ENCODE measurements at regions not wholly inside any gene's neighbourhood (a gene's known extent, or its start where the extent isn't known, plus 50 kb on each side); places are given as distances from the start of the nearest gene placed in this dataset.
"Not testable (repeated sequence)": the region's sequence is repeated elsewhere in the genome, so short reads cannot be mapped to it uniquely, and the experiment has no call there.

DNA sequence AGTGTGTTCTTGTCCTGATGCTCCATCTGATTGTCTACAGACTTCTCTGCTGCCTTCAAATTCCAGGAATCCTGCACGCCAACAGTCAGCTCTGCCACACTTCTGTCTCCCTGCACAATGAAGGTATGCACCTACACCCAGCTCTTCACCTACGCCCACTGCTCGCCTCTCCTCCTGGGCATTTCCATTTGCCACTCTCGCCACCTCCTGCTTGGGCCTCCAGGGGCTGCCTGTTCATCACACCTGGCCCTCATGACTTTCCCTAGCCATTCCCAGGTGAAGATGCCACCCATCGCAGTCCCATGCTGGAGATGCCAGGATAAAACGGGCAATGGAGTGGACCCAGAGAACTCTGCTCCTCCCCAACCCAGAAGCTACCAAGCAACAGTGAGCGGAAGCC, 96.5 kb upstream of the ATP1A1 start:
- Histone ChIP-seq H3K36me3 (no peaks in the 10 kb centered on the region), H3K9me3 (peaks cover 3% of the 10 kb centered on the region; the same call in 1 of the 2 replicates), H3K27me3 (peaks cover 2% of the 10 kb centered on the region; the same call in 1 of the 2 replicates), H3K4me3 (no peak overlapping the region)
- no peak for DNase-seq

DNA sequence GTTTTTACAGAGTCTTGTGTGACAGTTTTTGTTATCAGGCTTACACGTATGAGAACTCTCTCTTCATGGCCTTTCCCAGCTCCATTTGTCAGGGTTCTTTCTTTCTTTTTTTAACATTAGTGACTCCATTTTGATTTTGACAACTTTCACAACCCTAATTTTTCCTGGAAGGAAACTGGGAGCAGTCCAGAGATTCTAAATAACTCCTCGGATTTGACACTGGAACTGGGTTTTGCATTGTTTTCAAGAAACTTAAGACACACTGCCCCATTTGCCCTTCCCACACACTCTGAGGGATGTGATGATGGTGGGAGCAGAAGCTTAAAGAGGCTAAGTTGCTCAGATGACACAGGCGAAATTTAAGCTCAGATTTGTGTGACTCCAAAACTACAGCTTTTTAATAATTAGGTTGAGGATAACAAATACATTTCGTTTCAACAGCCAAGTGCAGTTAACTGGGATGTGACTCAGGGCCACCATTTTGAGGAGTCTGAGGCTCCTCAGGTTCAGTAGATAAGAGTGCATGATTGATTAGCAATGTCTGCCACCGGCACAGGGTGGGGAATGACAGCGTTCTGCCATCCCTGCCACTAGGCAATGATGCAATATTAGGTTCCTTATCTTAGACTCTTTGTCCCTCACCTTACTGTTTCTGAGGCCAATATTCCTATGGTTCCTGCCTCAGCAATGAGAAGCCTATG, 95.1 kb upstream of the ATP1A1 start:
- no peak for DNase-seq

DNA sequence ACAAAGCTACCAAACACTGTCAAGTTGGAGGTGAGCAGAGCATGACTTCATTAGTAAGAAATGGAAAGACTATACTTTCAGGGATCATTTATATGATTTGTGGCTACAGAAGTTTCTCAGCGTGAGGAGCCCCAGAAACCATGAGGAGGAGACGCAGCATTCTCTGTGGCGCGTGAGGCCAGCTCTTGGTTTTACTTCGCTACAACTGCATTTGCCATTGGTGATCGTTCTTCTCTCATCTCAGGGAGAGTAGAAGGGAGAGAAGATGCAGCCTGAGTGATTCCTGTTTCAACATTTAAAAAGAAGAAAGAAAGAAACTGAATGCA, 94.5 kb upstream of the ATP1A1 start:
- H3K9me3 ChIP-seq = peaks cover 3% of the 10 kb centered on the region; the same call in 1 of the 2 replicates
- no peak overlapping the region for H3K4me3 ChIP-seq
- H3K36me3 ChIP-seq = no peaks in the 10 kb centered on the region
- peaks cover 2% of the 10 kb centered on the region; the same call in 1 of the 2 replicates for H3K27me3 ChIP-seq
- no peak for DNase-seq

More for the DNA sequence above, 95.1 kb upstream of the ATP1A1 start:
- Histone ChIP-seq H3K9me3 (peaks cover 3% of the 10 kb centered on the region; the same call in 1 of the 2 replicates), H3K4me3 (no peak overlapping the region), H3K27me3 (peaks cover 2% of the 10 kb centered on the region; the same call in 1 of the 2 replicates), H3K36me3 (no peaks in the 10 kb centered on the region)

DNA sequence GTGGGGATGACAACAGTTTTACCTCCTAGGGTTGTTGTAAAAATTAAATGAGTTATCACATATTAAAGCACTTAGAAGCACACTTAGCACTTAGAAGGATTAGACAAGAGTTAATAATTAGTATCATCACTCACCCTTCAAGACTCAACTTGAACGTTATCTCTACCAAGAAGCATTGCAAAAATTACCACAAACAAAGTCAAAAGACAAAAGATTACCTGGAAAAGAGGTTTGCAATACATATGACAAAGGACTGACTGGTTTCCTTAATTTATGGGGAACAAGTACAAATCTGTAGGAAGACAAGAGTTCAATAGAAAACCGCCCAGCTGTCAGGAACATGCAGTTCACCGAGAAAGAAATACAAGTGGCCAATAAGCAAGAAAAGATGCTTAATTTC, 93.3 kb upstream of the ATP1A1 start:
- no peak for DNase-seq
- no peak overlapping the region for H3K4me3 ChIP-seq
- peaks cover 3% of the 10 kb centered on the region; the same call in 1 of the 2 replicates for H3K9me3 ChIP-seq

DNA sequence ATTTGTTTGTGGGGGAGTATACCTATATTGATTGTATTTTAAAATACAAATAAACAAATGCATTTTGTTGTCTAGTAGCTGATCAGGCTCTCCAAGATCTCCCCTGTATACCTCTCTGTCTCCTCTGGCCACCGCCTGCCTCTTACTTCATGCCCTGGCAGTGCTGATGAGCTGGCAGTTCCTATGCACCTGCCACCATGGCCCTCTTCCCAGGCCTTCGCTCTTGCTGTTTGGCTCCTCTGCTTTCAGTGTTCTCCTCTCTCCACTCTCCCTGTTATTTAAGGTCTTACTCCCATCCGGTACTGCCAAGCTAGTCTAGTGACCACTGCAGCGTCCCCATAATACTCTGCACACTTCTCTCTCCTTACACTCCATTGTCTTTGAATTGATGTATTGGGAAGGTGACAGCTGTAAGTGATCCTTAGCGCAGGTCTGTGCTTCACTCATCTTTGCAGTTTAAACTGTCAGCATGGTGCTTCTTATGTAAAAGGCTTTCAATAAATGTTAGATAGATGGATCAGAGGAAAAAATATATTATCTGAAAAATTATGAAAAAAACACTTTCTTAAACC, 88.1 kb upstream of the ATP1A1 start:
- Histone ChIP-seq H3K36me3 (no peaks in the 10 kb centered on the region), H3K27me3 (no peaks in the 10 kb centered on the region), H3K9me3 (peaks cover 3% of the 10 kb centered on the region; the same call in 1 of the 2 replicates), H3K4me3 (no peak overlapping the region)
- DNase-seq = no peak

More for the DNA sequence above, 93.3 kb upstream of the ATP1A1 start:
- Histone ChIP-seq H3K36me3 (no peaks in the 10 kb centered on the region), H3K27me3 (peaks cover 2% of the 10 kb centered on the region; the same call in 1 of the 2 replicates)

DNA sequence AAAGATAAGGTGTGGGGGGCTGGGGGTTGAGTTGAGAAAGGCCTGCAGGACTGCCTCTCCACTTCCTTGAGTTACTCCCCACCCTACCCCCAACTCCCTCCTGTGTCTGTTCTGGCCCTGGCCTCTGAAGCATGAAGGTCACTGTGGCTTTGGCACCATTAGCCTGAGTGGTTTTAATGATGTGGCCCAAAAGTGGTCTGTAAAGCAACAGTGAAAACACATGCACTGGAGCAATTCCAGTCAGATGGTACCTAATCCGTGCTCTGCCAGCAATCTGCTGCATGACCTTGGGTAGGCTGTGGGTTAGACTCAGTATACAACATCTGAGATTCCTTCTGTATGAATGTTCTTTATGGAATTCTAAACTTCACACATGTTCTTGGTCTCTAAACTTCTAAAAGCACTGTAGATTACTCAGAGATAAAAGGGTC, 86.5 kb upstream of the ATP1A1 start:
- no peak overlapping the region for H3K4me3 ChIP-seq
- H3K9me3 ChIP-seq = peaks cover under 1% of the 10 kb centered on the region; the same call in 1 of the 2 replicates
- DNase-seq = peak; percentile 75
- H3K27me3 ChIP-seq = no peaks in the 10 kb centered on the region
- H3K36me3 ChIP-seq = no peaks in the 10 kb centered on the region

DNA sequence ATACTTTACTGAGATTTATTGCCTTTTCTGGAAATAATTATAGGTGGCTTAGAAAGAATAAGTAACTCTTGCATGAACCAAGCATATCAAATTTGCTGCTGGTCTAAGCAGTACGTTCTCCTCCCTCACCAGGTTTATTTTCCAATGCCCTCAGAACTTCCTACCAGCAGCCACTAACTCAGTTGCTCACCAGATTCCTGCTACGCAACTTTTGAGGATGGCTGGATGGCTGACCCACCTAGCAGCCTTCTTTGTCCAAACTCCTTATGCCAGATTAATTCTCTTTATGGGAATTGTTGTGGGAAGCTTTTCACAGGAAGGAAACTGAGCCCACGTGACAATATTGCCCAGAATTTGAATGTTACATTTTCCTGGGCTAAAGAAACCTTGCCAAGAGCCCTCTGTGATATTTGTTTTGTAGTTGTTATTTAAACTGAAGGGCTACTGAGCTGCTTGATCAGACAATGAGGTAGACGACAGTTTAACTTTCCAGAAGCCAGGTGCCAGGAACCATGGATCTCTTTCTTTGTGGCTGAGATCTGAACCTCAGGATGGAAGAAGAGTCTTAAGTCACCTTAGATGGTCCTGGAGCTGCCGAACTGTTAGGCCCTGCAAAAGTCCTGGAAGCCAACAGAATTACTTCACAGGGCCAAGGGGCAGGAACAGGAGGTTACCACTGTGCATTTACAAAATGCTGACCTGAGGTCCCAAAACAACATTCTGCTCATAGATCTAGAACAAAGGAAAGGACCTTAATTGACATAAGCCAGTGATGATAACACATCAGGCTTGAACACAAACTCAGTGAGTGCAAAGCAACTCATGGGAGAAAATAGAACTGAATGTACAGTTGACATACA, 85.5 kb upstream of the ATP1A1 start:
- no peaks in the 10 kb centered on the region for H3K9me3 ChIP-seq
- no peak overlapping the region for H3K4me3 ChIP-seq
- H3K36me3 ChIP-seq = no peaks in the 10 kb centered on the region
- no peaks in the 10 kb centered on the region for H3K27me3 ChIP-seq
- no peak for DNase-seq

DNA sequence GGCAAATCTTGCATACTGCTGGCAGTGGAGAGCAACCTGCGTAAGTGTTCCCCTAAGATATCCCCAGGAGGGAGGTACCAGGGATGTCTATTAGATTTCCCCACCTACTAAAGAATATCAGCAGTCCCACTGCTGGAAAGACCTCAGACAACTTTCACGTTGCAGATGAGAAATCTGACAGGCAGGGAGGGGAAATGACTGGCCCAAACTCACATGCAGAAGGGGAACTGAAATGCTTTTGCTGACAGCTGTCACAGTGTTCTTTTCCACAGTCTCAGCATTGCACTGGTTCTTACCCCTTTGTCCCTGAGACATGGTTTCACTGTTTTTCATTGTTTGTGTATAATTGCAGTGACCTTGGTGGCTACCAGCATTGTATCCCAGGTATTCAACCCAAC, 84.8 kb upstream of the ATP1A1 start:
- Histone ChIP-seq H3K9me3 (no peaks in the 10 kb centered on the region), H3K4me3 (no peak overlapping the region), H3K27me3 (no peaks in the 10 kb centered on the region), H3K36me3 (no peaks in the 10 kb centered on the region)
- no peak for DNase-seq

DNA sequence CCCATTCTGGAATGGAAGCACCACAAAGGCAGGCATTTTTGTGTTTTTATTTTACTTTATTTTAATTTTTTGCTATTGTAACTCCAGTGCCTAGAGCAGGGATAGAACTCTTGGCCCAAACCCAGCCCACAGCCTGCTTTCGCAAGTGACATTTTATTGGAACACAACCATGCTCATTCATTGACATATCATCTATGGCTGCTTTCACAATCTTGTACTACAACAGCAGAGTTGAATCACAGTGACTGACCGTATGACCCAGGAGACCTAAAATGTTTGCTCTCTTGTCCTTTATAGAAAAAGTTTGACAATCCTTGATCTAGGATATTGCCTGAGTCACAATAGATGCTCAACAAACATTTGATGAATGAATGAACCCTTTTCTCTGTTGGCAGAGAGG, 83.9 kb upstream of the ATP1A1 start:
- Histone ChIP-seq H3K27me3 (no peaks in the 10 kb centered on the region), H3K9me3 (no peaks in the 10 kb centered on the region), H3K4me3 (no peak overlapping the region), H3K36me3 (no peaks in the 10 kb centered on the region)
- DNase-seq = no peak

DNA sequence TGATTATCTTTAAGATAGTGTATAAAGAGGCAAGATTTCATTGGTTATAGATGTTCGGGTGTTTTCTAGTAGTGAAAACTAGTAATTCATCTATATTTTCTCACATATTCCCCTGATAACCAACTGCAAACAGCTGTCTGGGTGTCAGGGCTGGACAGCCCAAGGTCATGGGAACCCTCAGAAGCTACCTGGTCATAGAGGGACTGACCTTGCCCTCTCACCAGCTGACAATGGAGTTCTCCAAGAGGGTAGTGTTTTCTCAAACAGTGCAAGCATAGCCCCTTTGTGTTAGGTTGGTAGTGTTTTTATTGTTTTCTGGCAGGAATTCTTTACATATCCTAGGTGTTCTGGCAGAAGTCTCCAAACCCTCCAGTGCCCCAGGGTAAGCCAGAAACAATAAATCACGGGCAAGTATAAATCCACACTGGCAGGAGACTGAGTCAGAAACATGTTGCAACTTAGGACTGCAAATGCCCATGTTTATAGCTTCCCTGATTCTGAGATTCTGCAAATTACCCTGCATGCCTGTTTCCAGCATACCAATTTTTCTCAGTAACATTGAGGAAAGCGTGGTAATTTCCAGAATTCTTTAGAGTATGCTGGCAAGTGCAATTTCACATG, 82.8 kb upstream of the ATP1A1 start:
- no peaks in the 10 kb centered on the region for H3K36me3 ChIP-seq
- no peaks in the 10 kb centered on the region for H3K27me3 ChIP-seq
- no peak overlapping the region for H3K4me3 ChIP-seq
- H3K9me3 ChIP-seq = no peaks in the 10 kb centered on the region
- peak; percentile 44 for DNase-seq

DNA sequence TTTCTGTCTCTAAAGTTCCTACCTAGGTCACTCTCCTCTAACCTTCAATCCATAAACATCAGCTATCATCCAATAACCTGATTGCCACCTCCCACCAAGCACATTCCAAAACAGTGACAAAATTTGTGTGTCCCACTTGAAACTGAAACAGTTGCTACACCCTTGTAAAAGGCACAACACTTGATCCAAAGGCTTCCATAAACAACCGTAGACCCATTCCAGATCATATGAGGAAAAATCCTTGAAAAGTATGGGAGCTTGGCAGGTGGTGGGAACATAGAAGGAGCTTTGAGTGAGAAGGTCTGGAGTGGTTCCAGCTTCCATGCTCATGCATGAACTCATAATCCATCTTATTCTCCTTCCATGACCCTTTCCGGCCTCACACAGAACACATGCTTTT, 82.0 kb upstream of the ATP1A1 start:
- no peak overlapping the region for H3K4me3 ChIP-seq

DNA sequence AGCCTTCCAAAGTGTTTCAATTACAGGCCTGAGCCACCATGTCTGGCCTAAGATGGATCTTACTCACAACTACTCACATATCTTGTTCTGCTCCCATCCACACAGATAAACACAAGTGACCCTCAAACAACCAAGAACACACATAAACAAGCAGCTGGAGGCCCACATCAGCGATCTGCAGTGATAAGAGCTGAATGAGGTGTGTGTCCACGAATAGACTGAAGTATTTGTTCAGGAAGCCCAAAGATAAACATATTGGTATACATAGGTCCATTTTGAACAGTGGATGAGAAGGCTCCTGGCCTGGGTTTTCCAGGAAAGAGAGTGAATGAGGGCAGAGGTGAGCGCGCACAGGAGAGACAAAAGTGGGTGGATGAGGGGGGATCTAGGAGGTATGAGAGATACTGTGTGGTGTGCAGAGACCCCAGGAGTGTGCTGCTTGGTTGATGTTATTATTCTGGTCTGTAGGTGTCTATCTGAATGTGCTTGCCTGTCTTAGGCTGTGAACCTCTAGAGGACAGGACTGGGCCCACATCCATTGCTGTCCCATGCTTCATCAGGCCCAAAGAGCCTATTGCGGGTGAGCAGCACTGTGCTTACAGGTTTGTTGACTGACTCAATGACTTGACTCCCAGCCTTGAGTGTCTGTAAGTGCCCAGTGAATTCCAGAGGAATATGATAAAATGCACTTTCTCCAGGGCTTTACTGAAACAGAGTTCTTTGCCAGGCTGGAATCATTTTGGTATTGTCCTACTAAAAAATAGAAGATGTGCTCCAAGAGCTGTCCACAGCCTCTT, 79.9 kb upstream of the ATP1A1 start:
- H3K9me3 ChIP-seq = no peaks in the 10 kb centered on the region
- no peak overlapping the region for H3K4me3 ChIP-seq
- no peak for DNase-seq
- no peaks in the 10 kb centered on the region for H3K27me3 ChIP-seq
- H3K36me3 ChIP-seq = no peaks in the 10 kb centered on the region

More for the DNA sequence above, 82.0 kb upstream of the ATP1A1 start:
- DNase-seq = no peak
- H3K9me3 ChIP-seq = no peaks in the 10 kb centered on the region
- no peaks in the 10 kb centered on the region for H3K27me3 ChIP-seq
- H3K36me3 ChIP-seq = no peaks in the 10 kb centered on the region

DNA sequence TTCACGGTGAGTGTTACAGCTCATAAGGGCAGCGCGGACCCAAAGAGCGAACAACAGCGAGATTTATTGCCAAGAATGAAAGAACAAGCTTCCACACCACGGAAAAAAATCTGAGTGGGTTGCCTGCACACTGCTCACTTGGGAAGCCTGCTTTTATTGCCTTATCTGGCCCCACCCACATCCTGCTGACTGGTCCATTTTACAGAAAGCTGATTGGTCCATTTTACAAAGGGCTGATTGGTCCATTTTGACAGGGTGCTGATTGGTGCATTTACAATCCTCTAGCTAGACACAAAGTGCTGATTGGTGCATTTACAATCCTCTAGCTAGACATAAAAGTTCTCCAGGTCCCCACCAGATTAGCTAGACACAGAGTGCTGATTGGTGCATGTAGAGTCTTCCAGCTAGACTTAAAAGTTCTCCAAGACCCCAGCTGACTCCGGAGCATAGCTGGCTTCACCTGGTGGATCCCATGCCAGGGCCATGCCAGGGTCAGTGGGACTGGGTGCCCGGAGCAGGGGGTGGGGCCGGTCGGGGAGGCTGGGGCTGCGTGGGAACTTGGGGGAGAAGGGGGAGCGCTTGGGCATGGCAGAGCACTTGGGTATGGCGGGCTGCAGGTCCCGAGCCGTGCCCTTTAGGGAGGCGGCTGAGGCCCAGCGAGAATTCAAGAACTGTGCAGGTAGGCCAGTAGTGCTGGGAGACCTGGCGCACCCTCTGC, 75.4 kb upstream of the ATP1A1 start:
- no peak for DNase-seq
- Histone ChIP-seq H3K4me3 (no peak overlapping the region), H3K36me3 (no peaks in the 10 kb centered on the region), H3K9me3 (0 out of 2 replicates have a peak, but pooled peaks cover 2% of the 10 kb centered on the region), H3K27me3 (no peaks in the 10 kb centered on the region)

DNA sequence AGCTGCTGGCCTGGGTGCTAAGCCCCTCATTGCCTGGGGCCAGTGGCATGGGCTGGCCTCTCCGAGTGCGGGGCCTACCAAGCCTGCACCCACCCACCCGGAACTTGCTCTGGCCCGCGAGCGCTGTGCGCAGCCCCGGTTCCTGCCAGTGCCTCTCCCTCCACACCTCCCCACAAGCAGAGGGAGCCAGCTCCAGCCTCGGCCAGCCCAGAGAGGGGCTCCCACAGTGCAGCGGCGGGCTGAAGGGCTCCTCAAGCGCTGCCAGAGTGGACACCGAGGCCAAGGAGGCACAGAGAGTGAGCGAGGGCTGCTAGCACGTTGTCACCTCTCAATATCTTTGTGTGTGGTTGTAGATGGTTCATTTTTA, 74.8 kb upstream of the ATP1A1 start:
- not testable (repeated sequence) for H3K9me3 ChIP-seq, H3K4me3 ChIP-seq, DNase-seq, H3K36me3 ChIP-seq, H3K27me3 ChIP-seq

DNA sequence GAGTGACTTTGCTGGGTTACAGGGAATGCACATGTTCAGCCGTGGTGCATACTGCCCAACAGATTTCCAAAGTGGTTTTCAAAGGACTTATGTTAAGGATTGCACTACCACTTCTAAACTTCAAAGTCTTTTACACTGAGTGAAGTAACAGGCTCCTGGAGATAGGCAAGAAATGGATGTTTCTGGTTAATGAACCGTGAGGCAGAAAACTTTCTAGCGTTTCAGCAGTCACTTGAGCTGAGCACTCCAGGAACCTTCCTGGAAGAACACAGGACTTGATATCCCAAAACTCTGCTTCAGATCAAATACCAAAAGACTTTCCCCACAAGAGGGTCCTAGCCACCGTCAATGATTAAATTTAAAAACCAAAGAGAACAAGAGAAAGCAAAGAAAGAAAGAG, 74.3 kb upstream of the ATP1A1 start:
- H3K27me3 ChIP-seq = no peaks in the 10 kb centered on the region
- no peaks in the 10 kb centered on the region for H3K36me3 ChIP-seq
- H3K9me3 ChIP-seq = 0 out of 2 replicates have a peak, but pooled peaks cover 2% of the 10 kb centered on the region
- no peak for DNase-seq
- H3K4me3 ChIP-seq = no peak overlapping the region

DNA sequence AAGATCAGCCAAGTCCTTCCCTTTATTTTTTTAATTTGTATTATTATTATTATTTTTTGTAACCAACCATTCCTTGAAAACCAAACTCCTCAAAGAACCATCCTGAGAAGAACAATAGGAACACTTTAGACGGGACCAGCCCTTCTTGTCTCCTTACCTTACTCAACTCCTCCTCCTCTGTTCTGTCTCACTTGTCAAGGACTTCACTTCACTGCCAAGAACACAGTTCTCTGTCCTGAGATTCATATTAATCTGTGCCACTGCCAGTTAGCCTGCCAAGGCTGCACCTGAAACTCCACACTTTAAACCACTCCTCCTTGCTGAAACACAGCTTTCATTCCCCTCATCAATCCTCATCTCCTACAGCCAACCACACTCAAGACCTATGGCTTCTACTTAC, 73.8 kb upstream of the ATP1A1 start:
- no peak for DNase-seq
- Histone ChIP-seq H3K4me3 (no peak overlapping the region), H3K27me3 (no peaks in the 10 kb centered on the region), H3K36me3 (no peaks in the 10 kb centered on the region), H3K9me3 (0 out of 2 replicates have a peak, but pooled peaks cover 2% of the 10 kb centered on the region)
